ENCODE measurements at regions not wholly inside any gene's neighbourhood (a gene's known extent, or its start where the extent isn't known, plus 50 kb on each side); places are given as distances from the start of the nearest gene placed in this dataset.

DNA sequence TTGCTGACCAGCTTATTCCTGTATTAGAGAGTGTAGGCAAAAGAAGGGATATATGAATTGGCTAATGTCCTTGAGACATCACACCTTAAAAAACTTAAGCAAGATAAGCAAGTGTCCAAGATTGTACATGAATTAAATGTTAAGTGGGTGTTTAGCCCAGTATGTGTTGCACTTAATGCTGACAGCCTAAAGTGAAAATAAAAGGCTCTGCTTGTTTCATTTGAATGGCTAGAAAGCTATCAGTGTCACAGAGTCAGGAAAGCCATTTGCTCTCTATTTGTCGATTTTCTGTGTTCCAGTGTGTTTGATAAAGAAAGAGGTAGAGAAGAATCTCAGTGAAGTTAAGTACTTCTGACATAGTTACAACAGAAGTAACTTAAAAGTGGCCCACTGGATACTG is 744.9 kb downstream of the ANKRD7 start:
- TF ChIP-seq CTCF (conservative IDR thresholded peaks at IDR 0.05; ENCODE audit: low read depth, low read length) (no peak), EZH2 (IDR thresholded peaks at IDR 0.05; ENCODE audit: borderline replicate concordance, low read depth, low read length, poor library complexity, severe bottlenecking) (no peak)

Data from A673 (cell line).